ENCODE measurements at regions not wholly inside any gene's neighbourhood (a gene's known extent, or its start where the extent isn't known, plus 50 kb on each side); places are given as distances from the start of the nearest gene placed in this dataset.

DNA sequence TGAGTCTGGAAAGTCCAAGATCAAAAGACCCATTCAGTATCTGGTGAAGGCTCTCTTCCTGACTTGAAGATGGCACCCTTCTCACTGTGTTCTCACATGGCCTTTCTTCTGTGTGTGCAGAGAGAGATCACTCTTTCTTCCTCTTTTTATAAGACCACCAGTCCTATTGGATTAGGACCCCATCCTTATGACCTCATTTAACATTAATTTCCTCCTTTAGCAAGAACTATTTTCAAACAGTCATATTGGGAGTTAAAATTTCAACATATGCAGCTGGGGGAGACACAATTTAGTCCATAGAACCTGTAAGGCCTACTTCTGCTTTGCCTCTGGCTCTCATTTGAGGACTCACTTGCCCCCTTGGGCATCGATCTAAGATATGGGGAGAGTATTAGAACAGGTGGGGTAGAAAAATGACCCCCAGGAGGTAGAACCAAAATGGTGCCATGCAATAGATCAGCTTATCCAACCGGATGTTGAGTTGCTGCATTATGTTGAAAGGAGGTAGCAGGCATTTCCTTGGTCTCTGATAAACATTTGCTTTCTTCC lies 78.4 kb upstream of the ATXN1 start:
- ChIA-PET POLR2A (no interaction called here), CTCF (no interaction called here)
- H3K27ac ChIP-seq (ENCODE audit: insufficient read depth, low read depth, low read length) = no peak overlapping the region
- DNase-seq (ENCODE audit: low read depth, low spot score) = no peak
- no peaks in the 10 kb centered on the region for H4K20me1 ChIP-seq (replicated peaks; ENCODE audit: control insufficient read depth, extremely low read depth, insufficient read depth, low read length)
- no peaks in the 10 kb centered on the region for H3K36me3 ChIP-seq (ENCODE audit: control insufficient read depth in 2 of 2, extremely low read depth in 1 of 2, insufficient read depth in 2 of 2, low read length in 2 of 2)
- no peak for TF ChIP-seq JUN (IDR thresholded peaks at IDR 0.05; ENCODE audit: borderline replicate concordance, insufficient read depth, insufficient read length, low read depth)
- TF ChIP-seq, protein P1, sequence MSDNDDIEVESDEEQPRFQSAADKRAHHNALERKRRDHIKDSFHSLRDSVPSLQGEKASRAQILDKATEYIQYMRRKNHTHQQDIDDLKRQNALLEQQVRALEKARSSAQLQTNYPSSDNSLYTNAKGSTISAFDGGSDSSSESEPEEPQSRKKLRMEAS (IDR thresholded peaks at IDR 0.05; ENCODE audit: insufficient read depth, insufficient read length) = no peak
- no peak for FAIRE-seq
- peaks cover 2 to 3% of the 10 kb centered on the region in 2 experiments for H3K27me3 ChIP-seq (ENCODE audit: control insufficient read depth in 2 of 2, insufficient read depth in 2 of 2, low read length in 2 of 2)
- H3K9me3 ChIP-seq (replicated peaks; ENCODE audit: control insufficient read depth, insufficient read depth, low read length) = no peaks in the 10 kb centered on the region
- dilution Hi-C loops (cut with MboI; ENCODE audit: extremely low pct_ligation_motif_present, low sequenced_read_pairs) = no loop called here
- H3K9ac ChIP-seq (replicated peaks; ENCODE audit: extremely low read depth, insufficient read depth, low read length) = no peak overlapping the region
- no peak overlapping the region for H2AFZ ChIP-seq (ENCODE audit: low read depth, low read length)
- H3K9me1 ChIP-seq (replicated peaks; ENCODE audit: control insufficient read depth, extremely low read depth, insufficient read depth, low read length) = no peaks in the 10 kb centered on the region
- intact Hi-C loops (cut with micrococcal nuclease) = no loop called here
- no peak overlapping the region for H3K4me2 ChIP-seq (ENCODE audit: insufficient read depth, low read length)
- H3K4me1 ChIP-seq (ENCODE audit: control insufficient read depth, extremely low read depth, insufficient read depth, low read length) = no peaks in the 10 kb centered on the region
- H3K79me2 ChIP-seq (ENCODE audit: control insufficient read depth, insufficient read depth, low read length) = no peaks in the 10 kb centered on the region
- no peak overlapping the region for H3K4me3 ChIP-seq (replicated peaks in 1 of 3; ENCODE audit: insufficient read depth in 1 of 3, low read depth in 1 of 3, low read length in 3 of 3)
- no TSS peak for BruUV-seq (replicated peaks)

DNA sequence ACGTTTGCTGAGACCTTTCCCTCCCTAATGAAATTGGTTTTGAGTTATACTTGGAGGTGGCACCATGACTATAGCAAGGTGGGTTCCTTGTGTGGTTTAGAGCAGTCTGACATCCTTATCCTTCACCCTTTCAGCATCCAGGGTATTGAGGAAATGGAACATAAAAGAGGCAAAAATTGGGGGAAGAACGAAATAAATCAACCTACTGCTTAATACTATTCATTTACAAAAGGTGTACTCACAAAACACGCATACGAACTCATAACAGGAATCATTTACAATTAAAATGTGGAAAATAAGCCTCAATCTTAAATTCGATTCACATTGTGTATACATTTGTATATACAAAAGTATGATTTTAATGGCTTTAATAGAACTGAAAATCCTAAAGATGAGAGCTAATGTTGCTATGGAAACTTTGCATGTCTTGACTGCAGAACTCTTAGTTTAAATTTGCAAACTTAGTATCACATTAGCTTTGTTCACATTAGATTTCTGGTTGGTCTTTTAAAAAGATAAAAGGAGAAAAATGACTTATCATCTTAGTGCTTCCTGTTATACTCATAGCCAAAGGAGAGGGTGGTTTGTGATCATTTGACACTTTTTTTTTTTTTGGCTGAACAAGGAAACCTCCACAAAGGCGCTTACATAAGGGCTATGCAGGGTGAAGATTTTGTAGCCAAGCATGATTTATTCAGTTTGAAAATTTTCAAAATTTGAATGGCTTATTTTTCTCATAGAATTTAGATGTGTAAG lies 76.1 kb upstream of the ATXN1 start:
- H3K27me3 ChIP-seq (ENCODE audit: control insufficient read depth in 2 of 2, insufficient read depth in 2 of 2, low read length in 2 of 2) = peaks cover 2 to 3% of the 10 kb centered on the region in 2 experiments
- no peak overlapping the region for H3K27ac ChIP-seq (ENCODE audit: insufficient read depth, low read depth, low read length)
- dilution Hi-C loops (cut with MboI; ENCODE audit: extremely low pct_ligation_motif_present, low sequenced_read_pairs) = no loop called here
- H3K9ac ChIP-seq (replicated peaks; ENCODE audit: extremely low read depth, insufficient read depth, low read length) = no peak overlapping the region
- DNase-seq (ENCODE audit: low read depth, low spot score) (no peak), FAIRE-seq (no peak)
- no peak for TF ChIP-seq POLR2AphosphoS5 (IDR thresholded peaks at IDR 0.05; ENCODE audit: insufficient read depth, low read depth, low read length)
- TF ChIP-seq, protein P2, sequence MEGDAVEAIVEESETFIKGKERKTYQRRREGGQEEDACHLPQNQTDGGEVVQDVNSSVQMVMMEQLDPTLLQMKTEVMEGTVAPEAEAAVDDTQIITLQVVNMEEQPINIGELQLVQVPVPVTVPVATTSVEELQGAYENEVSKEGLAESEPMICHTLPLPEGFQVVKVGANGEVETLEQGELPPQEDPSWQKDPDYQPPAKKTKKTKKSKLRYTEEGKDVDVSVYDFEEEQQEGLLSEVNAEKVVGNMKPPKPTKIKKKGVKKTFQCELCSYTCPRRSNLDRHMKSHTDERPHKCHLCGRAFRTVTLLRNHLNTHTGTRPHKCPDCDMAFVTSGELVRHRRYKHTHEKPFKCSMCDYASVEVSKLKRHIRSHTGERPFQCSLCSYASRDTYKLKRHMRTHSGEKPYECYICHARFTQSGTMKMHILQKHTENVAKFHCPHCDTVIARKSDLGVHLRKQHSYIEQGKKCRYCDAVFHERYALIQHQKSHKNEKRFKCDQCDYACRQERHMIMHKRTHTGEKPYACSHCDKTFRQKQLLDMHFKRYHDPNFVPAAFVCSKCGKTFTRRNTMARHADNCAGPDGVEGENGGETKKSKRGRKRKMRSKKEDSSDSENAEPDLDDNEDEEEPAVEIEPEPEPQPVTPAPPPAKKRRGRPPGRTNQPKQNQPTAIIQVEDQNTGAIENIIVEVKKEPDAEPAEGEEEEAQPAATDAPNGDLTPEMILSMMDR (IDR thresholded peaks at IDR 0.05; ENCODE audit: extremely low read depth in 1 of 2, insufficient read depth in 1 of 2, low read depth in 1 of 2, low read length in 2 of 2) = no peak
- TF ChIP-seq, protein P1 (IDR thresholded peaks at IDR 0.05; ENCODE audit: insufficient read depth, insufficient read length) = no peak
- H3K36me3 ChIP-seq (ENCODE audit: control insufficient read depth in 2 of 2, extremely low read depth in 1 of 2, insufficient read depth in 2 of 2, low read length in 2 of 2) = no peaks in the 10 kb centered on the region
- CTCF ChIA-PET = interaction anchor here (2.0 kb wide), 1 partner anchor 249 kb away, joined by 4 read pairs; no protein-coding TSS in a partner anchor
- H3K4me3 ChIP-seq (replicated peaks in 1 of 3; ENCODE audit: insufficient read depth in 1 of 3, low read depth in 1 of 3, low read length in 3 of 3) = no peak overlapping the region
- no peaks in the 10 kb centered on the region for H3K9me3 ChIP-seq (replicated peaks; ENCODE audit: control insufficient read depth, insufficient read depth, low read length)
- H3K4me1 ChIP-seq (ENCODE audit: control insufficient read depth, extremely low read depth, insufficient read depth, low read length) = no peaks in the 10 kb centered on the region
- no peaks in the 10 kb centered on the region for H3K79me2 ChIP-seq (ENCODE audit: control insufficient read depth, insufficient read depth, low read length)
- no TSS peak for BruUV-seq (replicated peaks)
- H3K4me2 ChIP-seq (ENCODE audit: insufficient read depth, low read length) = no peak overlapping the region
- POLR2A ChIA-PET = no interaction called here
- no peaks in the 10 kb centered on the region for H3K9me1 ChIP-seq (replicated peaks; ENCODE audit: control insufficient read depth, extremely low read depth, insufficient read depth, low read length)
- H4K20me1 ChIP-seq (replicated peaks; ENCODE audit: control insufficient read depth, extremely low read depth, insufficient read depth, low read length) = no peaks in the 10 kb centered on the region
- intact Hi-C loops (cut with micrococcal nuclease) = no loop called here
- no peak overlapping the region for H2AFZ ChIP-seq (ENCODE audit: low read depth, low read length)

Data from endothelial cell of umbilical vein (primary cell).